HG02870 (cell line): ENCODE measurements at regions not wholly inside any gene's neighbourhood (a gene's known extent, or its start where the extent isn't known, plus 50 kb on each side); places are given as distances from the start of the nearest gene placed in this dataset.

ENCODE experiments used
- ATAC-seq: cut with Tn5 transposase; IDR thresholded peaks from one replicate; pipeline ENCODE4 v1.9.1; 2021; ENCODE audit warnings: mild to moderate bottlenecking, moderate library complexity; ENCODE audit not compliant: unreplicated experiment

- no peak for ATAC-seq
Observed at GRCh38 chr9:119852390-119852789, 483.2 kb upstream of the BRINP1 start.

GRCh38 chr9:119844431-119844830 is 475.2 kb upstream of the BRINP1 start:
- no peak for ATAC-seq

- no peak for ATAC-seq
Observed at GRCh38 chr9:119841016-119841415, 471.8 kb upstream of the BRINP1 start.

GRCh38 chr9:119839888-119840287 is 470.7 kb upstream of the BRINP1 start:
- no peak for ATAC-seq

- no peak for ATAC-seq
Observed at GRCh38 chr9:119838210-119838609, 469.0 kb upstream of the BRINP1 start.

- no peak for ATAC-seq
Observed at GRCh38 chr9:119836036-119836435, 466.8 kb upstream of the BRINP1 start.

GRCh38 chr9:119834064-119834620 is 464.9 kb upstream of the BRINP1 start:
- ATAC-seq: no peak

DNA sequence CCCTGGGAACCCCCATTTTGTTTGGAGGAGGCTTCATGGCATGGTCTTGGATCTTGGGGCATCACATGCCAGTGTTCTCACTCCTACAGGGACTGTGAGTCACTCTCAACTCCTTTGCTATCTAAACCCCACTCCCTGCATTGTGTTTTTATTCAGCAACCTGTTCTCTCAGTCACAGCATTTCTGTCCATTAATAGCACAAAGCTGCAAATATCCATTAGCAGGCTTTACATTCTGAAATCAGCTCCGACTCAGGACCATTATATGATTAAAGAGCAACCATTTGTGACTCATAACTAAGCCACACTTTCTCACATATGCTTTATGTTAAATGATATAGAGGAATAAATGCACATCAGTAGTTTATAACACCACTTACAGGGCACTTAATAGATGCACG is 462.1 kb upstream of the BRINP1 start:
- no peak for ATAC-seq

GRCh38 chr9:119829748-119830147 is 460.5 kb upstream of the BRINP1 start:
- ATAC-seq: no peak

- ATAC-seq: no peak
Observed at GRCh38 chr9:119829186-119829585, 460.0 kb upstream of the BRINP1 start.

DNA sequence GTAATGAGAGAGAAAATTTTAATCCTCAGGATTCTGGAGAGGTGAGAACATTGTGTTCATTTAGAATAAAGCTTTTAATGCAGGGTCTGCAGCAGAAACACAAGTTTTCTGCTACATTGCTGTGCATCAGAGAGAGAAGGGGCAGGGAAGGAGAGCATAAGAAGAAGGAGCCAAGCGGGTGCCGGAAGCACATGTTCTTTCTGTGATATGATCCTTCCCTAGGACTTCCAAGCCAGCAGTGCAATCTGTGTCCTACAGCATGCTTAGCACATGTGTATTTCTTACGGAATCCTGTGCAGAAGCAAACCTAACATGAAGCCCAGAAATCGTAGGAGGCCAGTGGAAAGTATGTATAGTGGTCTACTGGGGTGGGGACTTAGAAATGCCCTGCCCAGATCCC is 458.3 kb upstream of the BRINP1 start:
- no peak for ATAC-seq

DNA sequence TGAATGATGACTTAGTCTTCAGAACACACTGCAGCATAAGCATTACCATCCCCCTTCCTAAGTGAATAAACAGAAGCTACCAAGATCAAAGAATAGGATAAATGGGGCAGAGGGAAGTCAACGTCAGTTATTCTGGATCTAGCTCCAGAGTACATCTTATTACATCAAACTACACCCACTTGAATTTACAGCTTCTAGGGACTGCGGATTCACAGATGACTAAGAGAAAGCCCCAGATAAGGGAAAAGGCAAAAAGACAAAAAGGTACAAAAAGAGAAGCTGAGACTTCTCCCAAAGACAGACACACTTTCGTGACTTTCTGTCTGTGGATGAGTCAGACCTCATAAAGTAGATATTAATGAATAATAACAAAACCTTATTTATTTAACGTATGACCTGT is 457.9 kb upstream of the BRINP1 start:
- ATAC-seq: no peak

- no peak for ATAC-seq
Observed at GRCh38 chr9:119818726-119819435, 449.6 kb upstream of the BRINP1 start.

DNA sequence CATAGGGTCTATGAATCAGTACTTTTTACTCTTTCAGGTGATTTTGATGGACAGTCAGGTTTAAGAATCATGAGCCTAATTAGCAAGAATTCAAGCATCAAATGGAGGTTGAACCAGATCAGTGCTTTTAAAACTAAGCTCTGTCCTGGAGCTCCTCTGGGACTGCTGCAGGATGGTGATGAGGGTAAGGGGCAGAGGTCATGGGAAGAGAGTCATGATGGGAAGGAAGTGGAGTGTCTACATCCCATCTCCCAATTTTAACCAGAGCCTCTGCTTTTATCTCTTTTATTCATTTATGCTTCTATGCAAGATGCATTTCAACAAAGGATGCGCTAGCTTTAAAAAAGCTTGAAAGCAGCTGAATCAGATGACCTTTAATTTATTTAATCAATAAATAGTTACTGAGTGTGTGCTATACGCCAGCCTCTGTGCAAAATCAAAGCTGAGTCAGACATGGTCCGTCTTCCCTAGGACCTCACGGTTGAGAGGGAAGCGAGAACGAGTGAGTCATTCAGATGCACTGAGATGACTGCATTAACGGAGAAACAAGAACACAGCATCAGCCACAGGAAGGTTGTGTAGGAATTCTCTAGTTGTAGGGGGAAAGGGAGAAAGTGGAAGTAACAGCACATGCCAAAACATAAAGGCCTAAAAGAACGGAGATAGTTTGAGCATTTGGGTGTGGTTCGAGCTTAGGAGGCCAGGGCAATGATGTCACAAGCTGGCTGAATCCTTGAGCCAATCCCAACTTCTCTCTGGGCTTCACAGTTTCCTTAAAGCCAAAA is 441.6 kb upstream of the BRINP1 start:
- peak; percentile 87 for ATAC-seq

- ATAC-seq: no peak
Observed at GRCh38 chr9:119803679-119804078, 434.4 kb upstream of the BRINP1 start.

- no peak for ATAC-seq
Observed at GRCh38 chr9:119802621-119803020, 433.4 kb upstream of the BRINP1 start.

DNA sequence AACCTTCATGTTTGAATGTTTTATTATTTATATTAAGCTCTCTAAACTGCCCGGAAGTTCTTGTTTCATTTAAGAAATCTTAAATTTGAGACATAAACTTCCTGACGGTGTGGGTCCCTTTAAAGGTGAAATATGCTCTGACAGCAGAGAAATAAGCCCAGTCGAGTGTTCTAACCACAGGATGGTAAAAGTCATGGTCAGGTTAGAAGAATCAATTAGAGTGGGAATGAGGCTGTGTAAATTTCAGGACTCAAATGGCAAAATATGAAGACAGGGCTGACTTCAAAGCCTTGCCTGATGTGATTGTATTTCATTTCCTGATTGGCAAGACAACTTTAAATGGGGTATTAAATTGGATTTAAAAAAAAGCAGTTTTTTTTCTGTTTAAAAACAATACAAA is 432.9 kb upstream of the BRINP1 start:
- no peak for ATAC-seq

- ATAC-seq: no peak
Observed at GRCh38 chr9:119801311-119801710, 432.1 kb upstream of the BRINP1 start.

- ATAC-seq: no peak
Observed at GRCh38 chr9:119795395-119795794, 426.2 kb upstream of the BRINP1 start.

- no peak for ATAC-seq
Observed at GRCh38 chr9:119794836-119795235, 425.6 kb upstream of the BRINP1 start.

GRCh38 chr9:119793218-119793617 is 424.0 kb upstream of the BRINP1 start:
- no peak for ATAC-seq

DNA sequence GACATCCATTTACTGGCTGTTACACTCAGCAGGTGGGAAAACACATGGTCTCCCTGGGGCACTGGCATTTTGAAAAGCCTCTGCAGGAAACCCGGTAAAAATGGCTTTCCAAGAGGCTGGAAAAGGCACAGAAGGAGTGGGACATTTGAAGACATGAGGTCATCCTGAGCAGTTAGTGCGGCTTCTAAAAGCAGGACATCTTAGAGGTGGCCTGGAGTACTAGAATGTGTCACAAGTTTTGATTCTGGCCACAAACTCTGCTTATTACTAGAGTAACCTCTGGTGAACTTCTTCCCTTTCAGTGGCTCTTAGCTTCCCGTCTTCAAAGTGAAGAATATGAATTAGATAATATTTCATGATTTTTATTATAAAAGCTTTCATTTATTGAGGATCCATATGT is 423.0 kb upstream of the BRINP1 start:
- peak; percentile 93 for ATAC-seq
